ENCODE measurements at regions not wholly inside any gene's neighbourhood (a gene's known extent, or its start where the extent isn't known, plus 50 kb on each side); places are given as distances from the start of the nearest gene placed in this dataset.

DNA sequence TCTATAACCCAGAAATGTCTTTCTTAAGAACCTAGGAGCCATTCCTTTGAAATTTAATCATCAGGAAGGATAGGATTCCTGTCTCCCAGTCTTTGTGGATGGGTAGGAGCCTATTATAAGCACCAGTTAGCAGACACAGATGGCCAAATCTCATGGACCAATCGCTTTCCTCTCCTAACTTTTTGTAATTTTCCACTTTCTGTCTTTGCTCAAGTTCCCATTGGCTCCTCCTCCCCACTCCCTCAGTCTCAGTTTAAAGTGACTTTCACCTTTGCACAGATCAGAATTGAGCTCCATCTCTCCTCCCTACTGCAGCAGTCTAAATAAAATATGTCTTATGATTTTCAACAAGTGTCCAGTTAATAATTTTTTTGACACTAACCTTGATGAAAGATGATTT lies 192.3 kb downstream of the HS3ST3A1 start:
- no peak for ATAC-seq (ENCODE audit: poor library complexity)
- intact Hi-C loops (cut with DNase I) = no loop called here
- DNase-seq = no peak

DNA sequence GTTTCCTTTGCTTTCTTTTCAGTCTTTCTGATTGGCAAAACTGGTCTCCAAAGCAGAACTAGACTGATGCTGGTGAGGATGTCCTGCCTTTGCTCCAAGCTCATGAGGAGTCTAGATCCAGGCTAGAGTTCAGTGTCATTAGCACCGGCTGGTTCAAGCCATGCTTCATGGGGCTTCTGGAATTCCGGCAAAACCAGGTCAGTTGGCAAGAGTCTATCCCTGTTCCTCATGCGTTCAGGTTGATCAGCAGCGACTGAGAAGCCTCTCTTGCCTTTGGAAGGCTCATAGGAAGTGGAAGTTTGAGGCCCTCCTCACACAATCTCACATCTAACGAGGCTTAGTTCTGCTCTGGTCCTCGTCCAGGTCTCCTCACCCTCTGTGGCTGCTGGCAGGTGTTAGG lies 194.3 kb downstream of the HS3ST3A1 start:
- ATAC-seq (ENCODE audit: poor library complexity) = no peak
- DNase-seq = no peak
- intact Hi-C loops (cut with DNase I) = no loop called here

- intact Hi-C loops (cut with DNase I) = no loop called here
- ATAC-seq (ENCODE audit: poor library complexity) (peak; percentile 70), DNase-seq (no peak)
Observed at GRCh38 chr17:13405807-13406206, 195.9 kb downstream of the HS3ST3A1 start.

DNA sequence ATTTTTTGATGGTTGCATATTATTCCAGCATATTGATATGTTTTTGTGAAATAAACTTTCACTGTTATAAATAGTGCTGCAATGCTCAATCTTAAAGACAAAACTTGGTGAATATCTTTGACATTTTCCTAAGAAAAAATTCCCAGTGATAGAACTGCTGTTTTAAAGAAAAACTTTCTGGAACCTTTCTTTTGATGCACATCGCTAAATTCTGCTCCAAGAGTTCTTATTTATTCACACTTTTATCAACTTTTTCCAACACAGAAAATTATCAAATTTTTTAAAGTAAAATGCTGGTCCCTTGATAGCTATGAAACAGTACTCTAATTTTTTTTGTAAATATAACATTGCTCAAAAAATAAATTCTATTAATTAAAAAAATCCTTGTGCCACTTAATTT lies 196.6 kb downstream of the HS3ST3A1 start:
- intact Hi-C loops (cut with DNase I) = no loop called here
- no peak for ATAC-seq (ENCODE audit: poor library complexity)
- no peak for DNase-seq

DNA sequence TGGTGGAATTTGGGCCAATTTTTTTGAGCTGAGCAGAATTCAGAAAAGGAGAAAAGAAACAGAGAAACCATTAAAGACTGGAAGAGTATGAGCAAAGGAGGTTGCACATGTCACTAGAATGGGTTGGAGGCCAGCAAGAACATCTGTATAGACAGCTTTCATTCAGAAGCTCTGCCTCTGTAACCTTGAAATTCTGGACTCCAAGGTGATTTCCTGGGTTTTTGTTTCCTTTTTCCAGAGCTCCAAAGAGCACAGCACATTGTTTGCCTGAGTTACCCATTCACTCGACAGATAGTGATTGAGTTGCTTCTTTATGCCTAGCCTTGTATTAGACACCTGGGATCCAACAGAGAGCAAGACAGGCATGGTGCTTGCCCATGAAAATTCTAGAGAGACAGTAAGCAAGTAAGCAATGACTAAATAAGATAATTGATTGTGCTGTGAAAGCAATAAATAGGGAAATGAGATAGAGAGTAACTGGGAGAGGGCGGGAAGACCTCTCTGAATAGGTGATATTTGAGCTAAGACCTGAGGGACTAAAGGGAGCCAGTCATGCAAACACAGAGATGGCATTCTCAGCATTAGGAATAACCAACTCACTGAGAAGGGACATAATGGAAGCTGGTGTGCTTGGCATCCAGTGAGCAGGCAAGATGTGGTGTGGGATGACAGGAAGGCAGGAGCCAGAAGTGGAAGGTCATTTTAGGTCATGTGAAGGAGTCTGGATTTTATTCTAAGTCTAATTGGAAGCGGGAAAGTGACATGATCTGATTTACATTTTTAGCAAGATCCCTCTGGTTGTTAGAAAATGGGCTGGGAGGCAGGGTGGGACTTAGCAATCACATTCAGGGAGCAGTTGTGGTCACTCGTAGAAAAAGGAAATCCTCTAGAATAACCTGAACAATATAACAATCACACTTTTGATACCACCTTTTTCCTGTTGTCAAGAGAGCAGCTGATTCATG lies 197.5 kb downstream of the HS3ST3A1 start:
- intact Hi-C loops (cut with DNase I) = no loop called here
- ATAC-seq (ENCODE audit: poor library complexity) = peak; percentile 79

DNA sequence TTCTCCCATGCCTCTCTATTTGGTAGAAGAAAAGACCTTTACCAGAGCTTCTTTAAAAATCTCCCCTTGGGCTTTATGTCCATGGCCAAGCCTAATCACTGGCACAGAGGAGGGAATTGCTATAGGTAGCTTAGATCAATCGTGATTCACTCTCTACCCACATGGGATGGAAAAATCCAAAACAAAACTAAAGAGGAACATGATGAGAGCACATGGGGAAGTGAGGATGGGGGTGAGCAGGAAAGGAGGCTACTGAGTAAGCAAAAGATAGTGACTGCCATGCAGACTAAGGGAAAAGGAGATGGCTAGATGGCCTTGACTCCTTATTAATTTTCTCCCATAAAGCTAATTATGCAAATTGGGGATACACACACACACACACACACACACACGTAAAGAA lies 201.2 kb downstream of the HS3ST3A1 start:
- ATAC-seq (ENCODE audit: poor library complexity) (no peak), DNase-seq (no peak)
- intact Hi-C loops (cut with DNase I) = no loop called here

More for the DNA sequence above, 197.5 kb downstream of the HS3ST3A1 start:
- DNase-seq = no peak

- ATAC-seq (ENCODE audit: poor library complexity) = peak; percentile 70
Observed at GRCh38 chr17:13398853-13399252, 202.9 kb downstream of the HS3ST3A1 start.

DNA sequence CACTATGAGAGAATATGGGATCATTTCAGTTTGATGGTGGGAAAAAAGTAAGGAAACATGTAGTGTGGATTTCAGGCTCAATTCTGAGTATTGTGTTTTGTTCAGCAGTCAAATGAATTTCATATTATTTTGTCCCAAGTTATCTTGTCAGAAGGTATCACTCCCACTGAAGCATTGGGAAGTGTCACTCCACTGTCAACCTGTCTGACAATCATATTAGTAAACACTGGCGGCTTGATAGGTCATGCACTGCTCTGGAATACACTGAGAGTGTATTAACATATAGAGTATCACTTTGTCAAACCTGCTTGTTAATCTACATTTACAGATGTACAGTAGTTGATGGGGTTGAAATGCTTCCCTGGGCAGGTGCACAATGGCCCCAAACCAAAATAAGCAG lies 203.6 kb downstream of the HS3ST3A1 start:
- ATAC-seq (ENCODE audit: poor library complexity) = no peak
- intact Hi-C loops (cut with DNase I) = no loop called here
- no peak for DNase-seq

More at GRCh38 chr17:13398853-13399252, 202.9 kb downstream of the HS3ST3A1 start:
- intact Hi-C loops (cut with DNase I) = no loop called here
- no peak for DNase-seq

- DNase-seq (no peak), ATAC-seq (ENCODE audit: poor library complexity) (no peak)
- intact Hi-C loops (cut with DNase I) = no loop called here
Observed at GRCh38 chr17:13395862-13396261, 205.9 kb downstream of the HS3ST3A1 start.

GRCh38 chr17:13395346-13395745 lies 206.4 kb downstream of the HS3ST3A1 start:
- DNase-seq = no peak
- no peak for ATAC-seq (ENCODE audit: poor library complexity)
- intact Hi-C loops (cut with DNase I) = no loop called here

DNA sequence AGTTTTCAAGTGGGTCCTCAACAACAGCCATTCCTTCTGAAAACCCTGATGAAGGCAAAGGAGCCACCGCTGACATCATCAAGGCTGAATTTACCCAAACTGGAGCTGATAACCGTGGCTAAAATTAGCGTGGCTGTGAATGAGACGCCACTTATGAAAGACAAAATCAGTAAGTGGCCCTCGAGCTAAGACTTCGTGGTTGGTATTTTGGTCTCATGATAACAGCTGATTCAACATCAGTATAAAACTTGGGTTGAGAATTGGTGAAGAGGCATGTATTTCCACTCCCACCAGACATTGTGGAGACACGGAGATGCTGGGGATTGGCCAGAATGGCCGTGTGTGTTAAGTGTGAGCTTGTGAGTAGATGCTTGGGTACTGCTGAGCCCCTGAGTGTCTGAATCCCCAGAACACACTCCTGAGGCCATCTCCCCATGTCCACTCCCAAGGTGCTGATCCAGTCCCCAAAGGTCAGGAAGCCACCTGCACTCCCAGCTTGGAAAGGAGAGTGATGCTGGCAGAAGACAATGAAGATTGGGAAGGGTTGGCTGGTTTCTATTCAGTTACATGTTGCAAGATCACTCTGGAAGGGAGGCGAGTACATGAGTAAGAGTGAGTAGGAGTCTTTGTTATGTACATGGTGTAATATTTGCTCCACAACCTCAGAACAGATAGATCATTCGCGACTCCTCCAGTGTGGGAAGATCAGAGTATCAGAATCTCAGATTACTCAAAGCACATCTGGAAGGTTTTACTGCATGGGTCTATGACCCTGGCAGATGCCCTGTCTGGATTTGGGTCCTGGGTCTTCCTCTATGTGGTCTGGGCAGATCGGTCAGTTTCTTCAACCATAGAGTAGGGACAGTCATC lies 207.7 kb downstream of the HS3ST3A1 start:
- no peak for DNase-seq
- intact Hi-C loops (cut with DNase I) = no loop called here

DNA sequence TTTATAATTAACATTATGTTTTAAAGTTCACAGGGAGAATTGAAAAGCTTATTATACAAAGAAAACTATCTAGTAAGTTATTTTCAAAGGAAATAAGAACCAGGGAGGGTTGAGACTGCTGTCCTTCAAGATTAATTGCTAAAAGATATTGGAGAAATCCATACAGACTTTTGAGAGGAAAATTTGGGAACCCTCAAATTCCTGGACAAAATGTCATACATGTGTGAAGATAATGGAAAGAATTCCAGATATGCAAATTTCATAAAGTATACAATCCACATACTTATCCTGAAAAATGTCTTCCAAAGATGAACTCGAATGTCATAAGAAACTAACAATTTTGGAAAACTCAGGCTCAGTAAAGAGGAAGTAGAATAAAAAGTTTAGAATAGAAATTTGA lies 213.8 kb downstream of the HS3ST3A1 start:
- intact Hi-C loops (cut with DNase I) = no loop called here
- ATAC-seq (ENCODE audit: poor library complexity) (no peak), DNase-seq (no peak)

More for the DNA sequence above, 207.7 kb downstream of the HS3ST3A1 start:
- peak; percentile 80 for ATAC-seq (ENCODE audit: poor library complexity)

DNA sequence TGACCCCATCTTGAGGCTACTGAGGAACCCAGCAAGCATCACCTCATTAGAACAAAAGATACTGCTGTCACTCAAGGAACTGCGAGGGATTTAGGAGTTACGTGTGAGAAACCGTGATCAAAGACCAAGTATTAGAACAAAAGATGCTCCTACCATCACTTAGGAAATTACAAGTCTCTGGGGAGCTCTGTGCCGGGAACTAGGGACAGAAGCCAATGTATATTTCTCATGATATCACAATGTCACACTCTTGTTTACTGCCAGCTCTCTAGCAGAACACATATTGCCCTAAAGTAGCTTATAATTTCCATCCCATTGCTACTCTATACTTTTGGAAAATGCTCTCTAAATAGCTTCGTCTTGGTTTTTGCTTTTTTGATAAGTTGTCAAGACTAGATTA lies 214.5 kb downstream of the HS3ST3A1 start:
- ATAC-seq (ENCODE audit: poor library complexity) (no peak), DNase-seq (no peak)
- intact Hi-C loops (cut with DNase I) = no loop called here

DNA sequence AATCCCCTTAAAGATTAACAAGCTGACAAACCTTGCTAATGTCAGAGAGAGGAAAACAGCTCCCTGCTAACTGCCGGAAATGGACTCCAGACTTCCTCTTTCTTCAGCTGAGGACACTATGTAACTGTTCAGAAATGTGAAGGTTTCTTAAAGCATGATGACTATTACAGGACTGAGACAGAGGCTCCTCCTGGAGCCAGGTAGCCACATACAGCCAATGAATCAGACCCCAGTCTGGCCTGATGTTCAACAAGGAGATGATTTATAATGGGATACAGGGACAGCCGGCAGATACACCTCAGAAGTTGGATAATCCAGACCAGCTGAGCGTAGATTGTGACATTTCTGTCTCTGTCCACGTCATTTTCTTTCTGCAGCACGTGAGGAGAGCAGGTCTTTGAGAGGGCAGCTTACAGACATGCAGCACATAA lies 216.2 kb downstream of the HS3ST3A1 start:
- intact Hi-C loops (cut with DNase I) = no loop called here
- ATAC-seq (ENCODE audit: poor library complexity) = peak; percentile 48
- no peak for DNase-seq

GRCh38 chr17:13384626-13385025 lies 217.1 kb downstream of the HS3ST3A1 start:
- ATAC-seq (ENCODE audit: poor library complexity) (no peak), DNase-seq (no peak)
- intact Hi-C loops (cut with DNase I) = no loop called here

DNA sequence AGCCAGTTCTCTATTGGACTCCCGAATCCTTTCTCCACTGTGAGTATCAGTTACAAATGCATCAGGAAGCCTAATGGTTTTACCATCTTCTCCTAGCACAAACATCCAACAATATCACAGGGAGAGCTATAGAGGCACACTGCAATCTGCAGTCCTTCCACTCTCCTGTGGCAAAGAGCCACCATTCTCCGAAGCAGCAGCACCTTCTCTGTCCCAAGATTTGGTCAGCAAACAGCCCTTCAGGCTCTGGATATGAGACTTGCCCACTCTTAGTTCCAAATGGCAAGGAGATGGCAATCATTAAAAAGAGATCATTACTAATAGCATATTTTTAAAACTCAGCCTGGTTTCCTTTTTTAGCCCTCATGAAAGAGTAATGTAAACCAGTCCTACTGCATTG lies 223.4 kb downstream of the HS3ST3A1 start:
- intact Hi-C loops (cut with DNase I) = no loop called here
- ATAC-seq (ENCODE audit: poor library complexity) (peak; percentile 39), DNase-seq (no peak)

- intact Hi-C loops (cut with DNase I) = no loop called here
- ATAC-seq (ENCODE audit: poor library complexity) = no peak
- no peak for DNase-seq
Observed at GRCh38 chr17:13374203-13375143, 227.3 kb downstream of the HS3ST3A1 start.

DNA sequence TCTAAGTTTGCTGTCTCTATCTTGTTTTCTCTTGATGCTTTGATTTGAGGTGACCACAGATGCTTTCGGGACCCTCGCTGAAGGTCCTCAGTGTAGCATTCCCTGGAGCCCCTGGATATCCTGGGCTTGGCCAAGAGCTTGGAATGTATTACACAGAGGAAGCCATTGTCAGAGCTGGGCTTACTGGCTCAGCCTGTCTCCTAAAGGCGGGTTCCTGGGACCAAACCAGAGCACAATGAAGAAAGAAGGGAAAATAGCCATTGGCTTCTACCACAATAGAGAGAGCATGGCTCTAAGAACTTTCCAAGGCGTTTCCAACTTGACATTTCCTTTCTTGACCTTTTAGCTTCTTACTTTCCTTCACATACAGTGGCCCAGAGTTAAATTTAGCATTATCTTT lies 229.3 kb downstream of the HS3ST3A1 start:
- no peak for DNase-seq
- ATAC-seq (ENCODE audit: poor library complexity) = peak; percentile 20
- intact Hi-C loops (cut with DNase I) = no loop called here

GRCh38 chr17:13367154-13367553 lies 234.6 kb downstream of the HS3ST3A1 start:
- no peak for DNase-seq
- intact Hi-C loops (cut with DNase I) = no loop called here
- no peak for ATAC-seq (ENCODE audit: poor library complexity)

Data from Right ventricle myocardium superior (tissue), 1 donor.